ENCODE measurements at regions not wholly inside any gene's neighbourhood (a gene's known extent, or its start where the extent isn't known, plus 50 kb on each side); places are given as distances from the start of the nearest gene placed in this dataset.

DNA sequence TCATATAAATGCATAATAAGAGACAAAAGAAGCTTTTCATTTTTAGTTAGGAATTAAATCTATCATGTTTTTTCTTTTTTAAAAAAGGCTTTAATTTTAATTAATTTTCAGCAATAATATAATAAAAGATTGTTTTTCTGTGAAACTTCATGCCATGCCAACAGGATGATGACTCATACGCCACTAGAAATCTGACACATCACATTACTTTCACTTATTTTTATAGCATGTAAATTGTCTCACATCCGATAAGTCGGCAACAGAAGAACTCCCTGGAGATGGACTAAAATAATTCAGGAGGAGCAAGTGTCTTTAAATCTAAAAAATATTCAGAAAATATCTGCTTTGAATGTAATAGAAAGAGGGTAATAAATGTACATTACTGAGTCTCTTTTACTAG lies 1024.2 kb upstream of the ACVR2A start:
- Histone ChIP-seq H3K36me3 (no peaks in the 10 kb centered on the region), H3K4me3 (no peak overlapping the region), H3K4me1 (ENCODE audit: insufficient read depth) (no peaks in the 10 kb centered on the region), H3K9me3 (no peaks in the 10 kb centered on the region), H3K27me3 (no peaks in the 10 kb centered on the region), H3K27ac (no peak overlapping the region)
- WGBS, 3 donors, result 62 to 69% (median 69%) methylated on average over 3 of the region's 3 CpGs
- DNase-seq, result no peak
- TF ChIP-seq EP300 (IDR thresholded peaks at IDR 0.05) (no peak), POLR2A (IDR thresholded peaks at IDR 0.05) (no peak)
- TF ChIP-seq, protein P1, sequence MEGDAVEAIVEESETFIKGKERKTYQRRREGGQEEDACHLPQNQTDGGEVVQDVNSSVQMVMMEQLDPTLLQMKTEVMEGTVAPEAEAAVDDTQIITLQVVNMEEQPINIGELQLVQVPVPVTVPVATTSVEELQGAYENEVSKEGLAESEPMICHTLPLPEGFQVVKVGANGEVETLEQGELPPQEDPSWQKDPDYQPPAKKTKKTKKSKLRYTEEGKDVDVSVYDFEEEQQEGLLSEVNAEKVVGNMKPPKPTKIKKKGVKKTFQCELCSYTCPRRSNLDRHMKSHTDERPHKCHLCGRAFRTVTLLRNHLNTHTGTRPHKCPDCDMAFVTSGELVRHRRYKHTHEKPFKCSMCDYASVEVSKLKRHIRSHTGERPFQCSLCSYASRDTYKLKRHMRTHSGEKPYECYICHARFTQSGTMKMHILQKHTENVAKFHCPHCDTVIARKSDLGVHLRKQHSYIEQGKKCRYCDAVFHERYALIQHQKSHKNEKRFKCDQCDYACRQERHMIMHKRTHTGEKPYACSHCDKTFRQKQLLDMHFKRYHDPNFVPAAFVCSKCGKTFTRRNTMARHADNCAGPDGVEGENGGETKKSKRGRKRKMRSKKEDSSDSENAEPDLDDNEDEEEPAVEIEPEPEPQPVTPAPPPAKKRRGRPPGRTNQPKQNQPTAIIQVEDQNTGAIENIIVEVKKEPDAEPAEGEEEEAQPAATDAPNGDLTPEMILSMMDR (IDR thresholded peaks at IDR 0.05), result no peak
- intact Hi-C loops (cut with DNase I), result no loop called here

DNA sequence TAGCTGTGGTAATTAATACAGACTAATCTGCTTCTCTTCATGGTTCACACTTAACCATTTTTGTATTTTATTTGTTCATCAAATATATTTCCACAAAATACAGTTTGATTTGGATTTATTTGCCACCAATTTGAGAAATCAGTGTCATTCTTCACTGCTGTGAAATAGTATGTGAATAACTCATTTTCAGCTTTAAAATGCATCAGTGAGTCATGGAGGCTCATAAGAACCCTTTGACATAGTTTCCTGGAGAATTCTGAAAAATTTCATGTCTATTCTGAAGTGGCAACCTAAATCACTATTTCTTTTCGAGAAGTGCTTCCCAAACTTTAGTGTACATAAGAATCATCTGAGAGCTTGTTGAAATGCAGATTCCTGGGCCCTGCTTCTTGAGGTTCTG lies 1026.7 kb upstream of the ACVR2A start:
- DNase-seq, result no peak
- Histone ChIP-seq H3K36me3 (no peaks in the 10 kb centered on the region), H3K27me3 (no peaks in the 10 kb centered on the region), H3K4me1 (ENCODE audit: insufficient read depth) (no peaks in the 10 kb centered on the region), H3K27ac (no peak overlapping the region), H3K9me3 (no peaks in the 10 kb centered on the region), H3K4me3 (no peak overlapping the region)
- TF ChIP-seq EP300 (IDR thresholded peaks at IDR 0.05) (no peak), POLR2A (IDR thresholded peaks at IDR 0.05) (no peak)
- TF ChIP-seq, protein P1 (IDR thresholded peaks at IDR 0.05), result no peak
- 83 to 90% (median 88%) methylated on average over 1 of the region's 1 CpG for WGBS, 3 donors
- intact Hi-C loops (cut with DNase I), result no loop called here

DNA sequence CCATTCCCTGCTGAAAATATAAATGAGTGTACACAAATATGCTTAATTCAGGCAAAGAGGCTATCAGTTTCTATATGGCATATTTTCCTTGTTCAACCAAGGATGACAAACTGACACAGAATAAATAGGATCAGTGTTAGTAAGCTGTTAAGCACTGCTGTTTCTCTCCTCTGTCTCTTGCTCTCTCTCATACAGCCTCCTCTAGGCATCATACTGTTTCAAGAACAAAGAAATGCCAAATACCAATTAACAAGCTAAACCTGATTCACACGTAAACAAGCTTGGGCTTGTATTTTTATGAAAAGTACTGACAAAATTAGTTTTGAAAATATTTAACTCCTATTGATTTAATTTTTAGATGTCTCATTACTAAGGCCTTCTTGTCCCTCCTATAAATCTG lies 1027.2 kb upstream of the ACVR2A start:
- H3K4me1 ChIP-seq (ENCODE audit: insufficient read depth), result no peaks in the 10 kb centered on the region
- intact Hi-C loops (cut with DNase I), result no loop called here
- H3K27ac ChIP-seq, result no peak overlapping the region
- no peak overlapping the region for H3K4me3 ChIP-seq
- 76 to 86% (median 80%) methylated on average over 1 of the region's 1 CpG for WGBS, 3 donors
- H3K27me3 ChIP-seq, result no peaks in the 10 kb centered on the region
- no peak for DNase-seq
- TF ChIP-seq, protein P1 (IDR thresholded peaks at IDR 0.05), result no peak
- TF ChIP-seq POLR2A (IDR thresholded peaks at IDR 0.05) (no peak), EP300 (IDR thresholded peaks at IDR 0.05) (no peak)
- no peaks in the 10 kb centered on the region for H3K9me3 ChIP-seq
- no peaks in the 10 kb centered on the region for H3K36me3 ChIP-seq

DNA sequence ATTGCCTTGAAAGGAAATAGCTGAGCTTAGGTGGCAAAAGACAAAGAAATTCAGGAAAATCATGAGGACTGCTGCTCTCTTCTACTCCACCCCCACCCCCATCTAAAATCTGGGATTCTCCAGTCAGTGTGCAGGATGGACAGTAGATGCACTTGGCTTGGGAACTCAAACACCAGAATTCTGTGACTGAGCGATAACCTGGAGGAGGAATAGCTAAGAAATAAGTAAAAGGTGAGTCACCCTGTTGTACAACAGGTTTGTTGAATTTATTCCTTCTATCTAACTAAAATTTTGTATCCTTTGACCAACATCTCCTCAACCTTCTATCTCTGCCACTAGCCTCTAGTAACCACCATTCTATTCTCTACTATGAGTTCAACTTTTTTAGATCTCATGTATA lies 1029.9 kb upstream of the ACVR2A start:
- Histone ChIP-seq H3K9me3 (no peaks in the 10 kb centered on the region), H3K36me3 (no peaks in the 10 kb centered on the region), H3K4me3 (no peak overlapping the region), H3K27ac (no peak overlapping the region), H3K4me1 (ENCODE audit: insufficient read depth) (no peaks in the 10 kb centered on the region), H3K27me3 (no peaks in the 10 kb centered on the region)
- TF ChIP-seq, protein P1 (IDR thresholded peaks at IDR 0.05), result no peak
- TF ChIP-seq EP300 (IDR thresholded peaks at IDR 0.05) (no peak), POLR2A (IDR thresholded peaks at IDR 0.05) (no peak)
- intact Hi-C loops (cut with DNase I), result no loop called here
- no peak for DNase-seq
- WGBS, 3 donors, result 93 to 100% (median 94%) methylated on average over 1 of the region's 1 CpG
